Right kidney (tissue), 1 donor: ENCODE measurements at regions not wholly inside any gene's neighbourhood (a gene's known extent, or its start where the extent isn't known, plus 50 kb on each side); places are given as distances from the start of the nearest gene placed in this dataset.
"Not testable (repeated sequence)": the region's sequence is repeated elsewhere in the genome, so short reads cannot be mapped to it uniquely, and the experiment has no call there.

Experiments
- DNase-seq: peaks from one replicate; pipeline ENCODE4 v3.0.0-alpha.2; 2016

DNA sequence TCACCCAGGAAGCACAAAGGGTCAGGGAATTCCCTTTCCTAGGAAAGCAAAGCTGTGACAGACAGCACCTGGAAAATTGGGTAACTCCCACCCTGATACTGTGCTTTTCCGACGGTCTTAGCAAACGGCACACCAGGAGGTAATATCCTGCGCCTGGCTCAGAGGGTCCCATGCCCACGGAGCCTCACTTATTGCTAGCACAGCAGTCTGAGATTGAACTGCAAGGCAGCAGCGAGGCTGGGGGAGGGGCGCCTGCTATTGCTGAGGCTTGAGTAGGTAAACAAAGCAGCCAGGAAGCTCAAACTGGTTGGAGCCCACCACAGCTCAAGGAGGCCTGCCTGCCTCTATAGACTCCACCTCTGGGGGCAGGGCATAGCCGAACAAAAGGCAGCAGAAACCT lies 1697.1 kb upstream of the C9orf72 start:
- DNase-seq: not testable (repeated sequence)

DNA sequence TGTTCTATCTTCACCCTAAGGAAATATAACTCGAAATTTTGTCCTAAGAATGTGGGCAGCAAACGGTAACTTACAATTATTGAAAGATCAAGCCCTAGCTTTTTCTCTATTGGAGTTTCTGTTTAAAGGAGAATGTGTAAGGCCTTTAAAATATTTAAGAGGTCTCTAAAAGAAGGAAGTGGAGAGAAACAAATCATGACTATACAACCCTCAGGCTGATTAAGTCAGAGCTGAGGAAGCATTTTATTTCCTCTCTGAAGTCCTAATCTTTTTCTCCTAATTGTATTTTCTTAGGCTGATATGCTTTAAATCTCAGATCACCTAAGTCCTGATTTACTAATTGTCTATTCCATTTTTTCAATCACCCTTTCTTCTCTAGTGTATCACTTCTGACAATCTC lies 1708.8 kb upstream of the C9orf72 start:
- no peak for DNase-seq

DNA sequence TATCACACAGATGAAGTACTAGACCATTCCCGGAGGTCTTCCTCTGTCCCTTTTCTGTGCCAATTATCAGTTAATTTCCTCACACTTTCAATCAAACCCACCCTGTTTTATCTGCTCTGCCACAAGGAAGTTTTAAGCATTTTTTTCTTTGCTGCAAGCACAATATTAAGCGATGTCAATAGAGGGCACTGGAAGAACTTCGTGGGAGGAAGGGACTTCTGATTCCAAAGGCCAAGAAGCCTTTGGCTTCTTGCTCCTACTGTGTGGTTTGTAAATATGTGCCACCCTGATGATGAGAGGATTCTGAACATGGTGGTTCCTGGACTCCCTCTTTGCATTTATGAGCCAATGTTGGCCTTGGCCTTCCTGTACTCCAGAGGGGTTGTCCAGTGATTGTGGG lies 1712.5 kb upstream of the C9orf72 start:
- DNase-seq: no peak

DNA sequence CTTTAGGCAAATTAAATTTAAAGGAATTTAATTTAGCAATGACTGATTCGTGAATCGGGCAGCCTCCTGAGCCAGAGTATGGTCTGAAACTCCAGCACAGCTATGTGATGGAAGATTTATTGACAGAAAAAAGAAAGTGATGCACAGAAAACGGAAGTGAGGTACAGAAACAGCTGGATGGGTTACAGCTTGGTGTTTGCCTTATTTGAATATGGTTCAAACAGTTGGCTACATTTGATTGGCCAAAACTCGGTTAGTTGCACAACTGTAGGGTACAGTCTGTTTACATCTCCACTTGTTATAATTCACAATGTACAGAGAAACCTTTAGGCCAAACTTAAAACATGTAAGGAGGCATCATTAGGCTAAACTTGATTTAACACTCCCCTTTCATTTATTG lies 1716.1 kb upstream of the C9orf72 start:
- DNase-seq: no peak

DNA sequence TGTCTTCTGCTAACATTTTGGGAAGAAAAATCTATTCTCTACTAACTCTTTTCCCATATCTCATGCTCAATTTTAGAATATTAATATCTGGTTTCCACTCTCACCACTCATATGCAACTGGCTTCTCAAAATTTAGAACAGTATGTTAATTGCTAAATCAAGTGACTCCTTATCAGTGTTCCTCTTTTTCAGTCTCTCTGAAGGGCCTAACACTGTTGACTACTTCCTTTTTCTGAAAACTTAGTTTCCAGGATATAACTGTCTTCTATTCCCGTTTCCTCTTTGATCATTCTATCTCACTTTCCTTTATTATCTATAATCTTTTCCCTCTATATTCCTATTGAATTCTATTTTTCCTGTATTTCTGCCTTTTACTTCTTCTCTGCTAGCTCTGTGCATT lies 1717.2 kb upstream of the C9orf72 start:
- DNase-seq: no peak

DNA sequence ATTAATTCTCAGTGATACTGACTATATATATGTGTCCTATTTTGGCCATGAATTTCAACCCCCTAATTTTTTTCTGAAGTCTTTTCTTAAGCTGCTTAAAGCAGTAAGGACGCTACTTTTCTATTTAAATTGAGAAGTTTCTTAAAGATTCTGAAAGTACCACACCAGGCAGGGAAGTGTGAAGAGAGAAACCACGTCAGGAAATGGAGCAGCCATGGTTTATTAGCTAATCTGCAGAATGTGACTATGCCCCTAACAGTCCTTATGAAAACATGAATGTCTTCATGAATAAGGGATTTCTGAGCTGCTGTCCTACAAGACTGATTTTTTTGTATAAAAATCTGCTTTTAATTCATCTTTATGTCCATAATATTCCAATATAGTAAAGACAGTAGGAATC lies 1724.3 kb upstream of the C9orf72 start:
- DNase-seq: no peak

DNA sequence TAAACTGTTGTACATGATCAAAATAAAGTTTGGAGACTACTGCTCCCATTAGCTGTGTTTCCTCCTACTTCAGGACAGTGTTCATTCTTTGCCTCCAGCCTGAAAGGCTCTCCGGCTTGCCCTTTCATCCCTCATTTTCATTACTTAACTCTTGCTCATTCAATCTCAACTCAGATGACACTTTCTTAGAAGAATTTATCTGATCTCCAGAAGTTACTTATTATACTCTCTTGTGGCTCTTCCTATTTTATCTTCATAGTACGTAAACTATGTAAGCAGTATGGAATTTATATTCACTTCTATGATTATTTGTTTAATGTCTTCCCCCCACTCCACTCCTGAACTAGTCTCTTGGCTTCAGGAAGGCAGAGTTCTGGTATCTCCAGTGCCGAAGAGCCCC lies 1737.9 kb upstream of the C9orf72 start:
- DNase-seq: no peak

DNA sequence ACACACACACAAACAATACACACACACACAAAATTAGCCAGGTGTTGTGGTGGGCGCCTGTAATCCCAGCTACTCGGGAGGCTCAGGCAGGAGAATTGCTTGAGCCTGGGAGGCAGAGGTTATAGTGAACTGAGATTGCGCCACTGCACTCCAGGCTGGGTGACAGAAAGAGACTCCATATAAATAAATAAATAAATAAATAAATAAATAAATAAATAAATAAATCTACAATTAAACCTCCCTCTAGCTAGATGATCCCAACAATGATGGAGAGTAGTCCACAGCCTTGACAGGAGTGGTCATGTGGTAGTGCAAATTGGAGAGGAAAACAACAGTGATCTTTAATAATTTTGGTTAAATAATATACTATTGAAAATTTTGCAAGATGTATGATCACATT lies 1739.0 kb upstream of the C9orf72 start:
- DNase-seq: no peak

DNA sequence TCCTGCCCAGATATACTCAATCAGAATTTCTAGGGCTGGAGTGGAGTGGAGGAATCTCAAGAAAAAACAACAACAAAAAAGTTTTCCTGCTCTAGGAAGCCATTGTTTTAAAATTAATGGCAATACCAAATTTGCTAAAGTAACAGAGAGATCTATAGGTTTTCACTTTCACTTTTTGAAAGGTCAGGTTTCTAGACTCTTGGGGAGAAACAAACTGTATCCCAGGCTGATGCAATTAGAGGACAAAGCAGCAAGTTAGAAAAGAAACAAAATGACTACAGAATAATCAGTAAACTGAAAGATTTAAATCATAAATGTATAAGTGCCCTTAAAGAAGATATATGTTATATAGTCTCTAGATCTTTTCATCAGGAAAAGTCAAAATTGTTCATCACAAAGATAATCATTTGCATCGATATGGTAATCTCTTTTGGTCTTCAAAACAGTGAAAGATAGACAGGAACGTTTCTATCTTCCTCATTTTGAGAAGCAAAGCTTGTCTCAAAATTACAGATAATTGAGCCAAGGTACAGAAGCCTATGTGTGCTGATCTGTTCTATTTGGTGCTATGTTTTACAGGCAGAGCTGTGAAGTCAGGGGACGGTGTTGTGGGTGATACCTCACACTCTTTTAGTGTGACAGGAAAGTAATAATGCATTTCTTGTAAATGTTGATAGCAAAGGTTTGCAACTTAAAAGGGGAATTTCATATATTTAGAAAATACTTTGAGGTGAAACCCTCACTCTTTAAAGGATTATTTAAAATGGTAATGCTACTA lies 1746.6 kb upstream of the C9orf72 start:
- DNase-seq: no peak

DNA sequence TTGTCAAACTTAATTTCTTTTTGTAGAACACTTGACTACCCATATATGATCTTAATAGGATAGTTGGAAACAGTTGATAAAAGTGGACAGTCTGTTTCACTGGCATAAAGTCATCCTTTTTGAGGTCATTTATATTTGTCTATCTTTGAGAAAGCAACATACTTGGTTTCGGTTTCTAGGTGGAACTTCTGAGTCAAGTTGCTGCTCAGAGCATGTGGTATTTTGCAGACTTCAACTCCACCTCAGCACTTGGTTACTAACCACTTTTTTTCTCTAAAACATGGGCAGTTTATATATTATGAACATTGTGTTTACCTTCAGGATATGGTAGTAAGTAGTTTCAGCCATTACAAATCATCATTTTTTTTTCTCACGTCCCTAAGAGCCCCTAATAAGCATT lies 1749.0 kb upstream of the C9orf72 start:
- DNase-seq: no peak

DNA sequence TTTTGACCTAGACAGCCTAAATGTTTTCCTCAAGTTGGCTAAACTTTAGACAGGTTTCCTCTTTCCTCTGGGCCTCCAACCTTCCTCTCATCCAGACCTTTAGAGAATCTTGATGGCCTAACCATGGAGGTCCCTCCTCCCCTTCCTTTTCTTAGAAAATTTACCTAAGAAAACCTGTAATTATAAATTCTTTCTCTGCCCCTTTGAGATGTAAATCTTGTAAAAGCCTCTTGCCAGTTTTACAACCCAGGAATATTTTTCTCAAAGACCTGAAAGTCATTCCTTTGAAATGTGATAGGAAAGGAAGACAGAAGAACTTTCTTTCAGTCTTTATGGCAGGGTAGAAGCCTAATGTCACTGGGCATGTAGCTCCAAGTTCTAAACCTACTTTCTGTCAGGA lies 1752.6 kb upstream of the C9orf72 start:
- DNase-seq: no peak

DNA sequence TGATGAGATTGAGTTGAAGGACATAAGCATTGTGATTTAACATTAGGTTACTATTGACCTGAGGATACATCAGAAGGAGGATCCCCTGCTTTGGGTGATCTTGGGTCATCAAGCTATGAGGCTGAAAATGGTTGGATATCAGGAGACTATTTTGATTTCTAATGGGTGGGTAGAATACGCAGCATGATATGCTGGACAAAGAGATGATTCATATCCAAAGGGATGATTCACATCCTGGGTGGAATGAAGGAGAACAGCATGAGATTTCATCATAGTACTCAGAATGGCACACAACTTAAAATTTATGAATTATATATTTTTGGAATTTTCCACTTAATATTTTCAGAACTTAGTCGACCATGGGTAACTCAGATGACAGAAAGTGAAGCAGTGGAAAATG lies 1759.5 kb upstream of the C9orf72 start:
- DNase-seq: no peak

DNA sequence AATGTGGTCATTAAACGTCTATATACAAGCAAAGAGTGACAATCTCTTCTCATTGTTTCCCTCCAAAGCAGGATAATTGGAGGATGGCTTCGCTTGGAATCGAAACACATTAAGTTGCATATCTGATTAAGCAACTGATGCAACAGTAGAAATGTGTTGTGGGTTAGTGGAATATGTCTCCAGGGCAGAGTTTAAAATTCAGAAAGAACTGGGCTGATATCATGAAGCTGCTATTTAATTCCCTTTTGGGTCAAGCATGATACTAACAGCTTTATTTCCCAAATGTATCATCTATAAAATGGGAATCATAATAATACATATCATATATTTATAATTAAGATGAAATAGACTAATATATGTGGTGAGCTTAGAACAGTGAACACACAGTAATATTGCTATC lies 1763.0 kb upstream of the C9orf72 start:
- DNase-seq: no peak

DNA sequence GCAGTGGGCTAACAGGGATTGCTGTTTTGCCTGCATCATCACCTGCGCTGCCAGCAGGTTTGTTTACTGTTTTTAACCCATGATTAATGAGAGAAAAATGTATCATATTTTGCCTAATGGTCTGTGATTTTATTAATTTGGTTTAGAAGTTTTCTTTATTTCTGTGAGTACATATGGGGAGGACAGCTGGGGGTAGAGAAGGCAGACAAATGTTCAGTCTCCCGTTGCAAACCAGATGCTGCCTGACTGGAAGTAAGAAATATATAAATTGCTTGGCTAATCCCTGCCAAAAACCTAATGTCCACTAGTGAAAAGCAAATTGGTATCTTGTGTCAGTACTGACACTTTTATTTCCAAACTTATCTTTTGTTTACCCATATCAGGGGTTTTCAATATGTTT lies 1766.1 kb upstream of the C9orf72 start:
- DNase-seq: no peak

DNA sequence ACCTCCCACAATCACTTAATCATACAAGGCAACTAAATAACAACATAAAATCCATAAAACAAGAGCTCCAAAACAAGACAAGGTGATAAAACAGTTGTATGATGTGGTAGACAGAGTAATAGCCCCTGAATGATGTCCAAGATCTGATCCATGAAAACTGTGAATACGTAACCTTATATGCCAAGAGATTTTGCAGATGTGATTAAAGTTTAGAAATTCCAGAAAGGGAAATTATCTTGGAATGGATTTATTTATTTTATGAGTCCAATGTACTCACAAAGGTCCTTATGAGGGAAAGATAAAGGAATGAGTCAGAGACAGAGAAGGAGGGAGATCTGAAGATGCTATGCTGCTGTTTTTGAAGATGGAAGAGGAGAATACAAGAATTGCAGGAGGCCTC lies 1775.7 kb upstream of the C9orf72 start:
- no peak for DNase-seq

DNA sequence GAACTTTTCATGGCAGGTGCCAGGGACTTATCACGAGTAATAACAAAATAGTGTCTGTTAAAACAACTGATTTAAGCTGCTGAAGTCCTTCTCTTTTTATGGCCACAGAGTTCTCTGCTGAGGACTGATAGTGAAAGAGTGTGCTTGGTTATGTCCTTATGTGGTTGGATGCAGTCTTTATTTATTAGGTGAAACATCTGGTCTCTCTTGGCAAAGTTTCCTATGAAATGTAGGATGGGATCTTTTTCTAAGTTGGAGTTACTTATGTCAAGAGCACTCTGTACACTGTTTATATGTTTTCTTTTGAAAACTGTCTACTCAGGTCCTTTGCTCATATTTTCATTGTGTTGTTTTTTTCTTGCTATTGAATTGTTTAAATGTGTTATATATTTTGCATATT lies 1816.1 kb upstream of the C9orf72 start:
- no peak for DNase-seq

DNA sequence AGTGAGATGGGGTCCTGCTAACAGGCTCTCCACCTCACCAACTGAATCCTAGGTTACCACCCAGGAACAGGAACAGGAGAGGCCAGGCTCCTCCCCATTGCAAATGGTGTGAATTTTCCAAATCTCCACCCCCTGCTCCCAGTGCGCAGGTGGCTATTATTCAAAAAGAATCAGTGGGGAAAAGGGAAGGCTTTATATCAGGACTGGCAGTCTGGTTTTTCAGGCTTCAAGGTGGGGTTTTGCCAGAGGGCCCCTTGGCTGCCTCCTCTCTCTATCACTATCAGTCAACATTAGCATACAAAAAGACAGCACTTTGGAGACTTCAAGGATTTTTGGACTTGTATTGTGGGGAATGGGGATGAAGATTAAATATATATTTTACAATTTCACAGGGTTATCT lies 1817.6 kb upstream of the C9orf72 start:
- no peak for DNase-seq

DNA sequence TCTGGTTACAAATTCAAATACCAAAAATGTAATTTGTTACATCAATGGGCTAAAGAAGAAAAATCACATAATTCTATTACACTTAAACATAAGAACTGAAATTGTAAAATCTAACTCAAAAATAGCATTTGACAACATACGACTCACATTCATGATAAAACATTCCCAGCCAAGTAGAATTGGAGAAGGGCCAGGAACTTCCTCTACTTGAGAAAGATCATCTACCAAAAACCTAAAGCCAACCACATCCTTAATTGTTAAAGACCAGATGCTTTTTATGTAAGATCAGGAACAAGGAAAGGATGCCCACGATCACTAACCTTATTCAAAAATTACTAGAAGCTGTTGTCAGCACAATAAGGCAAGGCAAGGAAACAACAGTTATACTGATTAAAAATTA lies 1819.8 kb upstream of the C9orf72 start:
- no peak for DNase-seq

DNA sequence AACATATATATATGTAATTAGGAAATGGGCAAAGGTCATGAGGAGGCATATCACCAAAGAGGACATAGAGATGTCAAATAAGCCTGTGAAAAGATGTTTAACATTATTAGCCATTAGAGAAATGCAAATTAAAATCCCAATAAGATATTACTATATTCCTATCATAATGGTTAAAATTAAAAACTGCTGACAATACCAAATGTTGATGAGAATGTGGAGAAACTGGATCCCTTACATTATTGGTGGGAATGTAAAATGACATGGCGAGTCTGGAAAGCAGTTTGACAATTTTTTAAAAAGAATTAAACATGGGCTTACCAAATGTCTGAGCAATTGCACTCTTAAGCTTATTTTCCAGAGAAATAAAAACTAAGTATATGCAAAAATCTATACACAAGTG lies 1821.6 kb upstream of the C9orf72 start:
- no peak for DNase-seq

DNA sequence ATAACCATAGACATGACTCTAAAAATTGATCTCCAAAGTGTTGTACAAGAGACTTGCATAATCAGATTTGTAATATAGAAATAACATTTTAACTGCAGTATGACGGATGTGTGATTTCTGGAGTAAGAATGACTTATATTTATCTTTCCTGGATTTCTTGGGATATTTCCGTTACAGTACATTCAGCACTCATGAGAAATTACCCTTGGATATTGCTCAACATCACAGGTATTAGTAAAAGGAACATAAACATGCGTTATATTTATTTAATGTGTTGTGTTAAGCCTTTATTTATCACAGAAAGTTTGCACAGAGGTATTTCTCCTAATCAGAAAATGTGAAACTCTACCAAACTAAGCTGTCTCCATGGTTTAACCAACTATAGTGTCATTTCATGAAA lies 1823.9 kb upstream of the C9orf72 start:
- DNase-seq: no peak

DNA sequence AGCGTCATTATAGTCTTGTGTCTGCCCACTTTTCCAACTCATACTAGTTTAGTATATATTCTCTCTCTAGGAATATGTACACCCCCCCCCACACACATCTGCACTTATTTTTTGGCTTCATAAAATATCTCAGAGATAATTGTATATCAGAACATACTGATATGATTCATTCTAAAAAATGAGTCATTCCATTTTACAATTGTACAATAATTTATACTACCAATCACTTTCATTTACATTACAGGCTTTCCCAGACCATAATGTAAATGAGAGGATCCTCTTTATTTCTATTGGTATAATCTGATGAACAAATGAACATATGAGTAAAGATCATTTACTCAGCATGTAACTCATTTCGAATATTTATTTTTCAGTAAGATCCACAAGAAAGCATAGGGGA lies 1842.9 kb upstream of the C9orf72 start:
- no peak for DNase-seq

DNA sequence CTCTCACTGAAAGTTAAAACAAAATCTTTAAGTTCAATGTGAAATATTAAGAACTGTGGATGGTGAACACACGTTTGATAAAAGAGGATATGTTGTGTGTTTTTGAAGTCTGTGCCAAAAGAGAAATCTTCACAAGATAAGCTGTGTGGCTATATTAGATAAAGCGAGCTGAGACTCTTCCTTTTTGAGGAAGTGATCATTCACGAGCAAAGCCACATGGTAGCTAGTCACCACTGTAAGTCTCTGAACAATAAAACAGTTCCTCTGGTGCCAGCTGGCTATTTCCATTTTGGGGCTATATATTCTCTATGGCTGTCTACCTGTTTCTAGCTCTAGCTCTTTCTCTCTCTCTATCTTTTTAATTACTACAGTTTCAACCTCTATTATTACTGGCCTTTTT lies 1849.2 kb upstream of the C9orf72 start:
- no peak for DNase-seq

DNA sequence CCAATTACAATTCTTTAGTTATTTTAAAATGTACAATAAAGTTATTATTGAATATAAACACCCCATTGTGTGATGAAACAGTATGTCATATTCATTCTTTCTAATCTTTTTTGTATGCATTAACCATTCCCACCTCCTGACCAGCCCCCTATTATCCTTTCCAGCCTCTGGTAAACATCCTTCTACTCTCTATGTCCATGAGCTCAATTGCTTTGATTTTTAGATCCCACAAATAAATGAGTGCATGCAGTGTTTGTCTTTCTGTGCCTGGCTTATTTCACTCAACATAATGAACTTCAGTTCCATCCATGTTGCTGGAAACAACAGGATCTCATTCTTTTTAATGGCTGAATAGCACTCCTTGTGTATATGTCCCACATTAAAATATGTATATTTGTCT lies 1858.9 kb upstream of the C9orf72 start:
- no peak for DNase-seq

DNA sequence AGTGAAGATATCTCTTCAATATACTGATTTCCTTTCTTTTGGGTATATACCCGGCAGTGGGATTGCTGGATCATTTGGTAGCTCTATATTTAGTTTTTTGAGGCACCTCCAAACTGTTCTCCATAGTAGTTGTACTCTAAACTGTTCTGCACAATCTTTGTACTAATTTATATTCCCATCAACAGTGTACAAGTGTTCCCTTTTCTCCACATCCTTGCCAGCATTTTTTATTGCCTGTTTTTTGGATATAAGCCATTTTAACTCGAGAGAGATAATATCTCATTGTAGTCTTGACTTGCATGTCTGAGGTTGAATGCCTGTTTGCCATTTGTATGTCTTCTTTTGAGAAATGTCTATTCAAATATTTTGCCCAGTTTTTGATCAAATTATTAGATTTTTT lies 1859.4 kb upstream of the C9orf72 start:
- DNase-seq: not testable (repeated sequence)

DNA sequence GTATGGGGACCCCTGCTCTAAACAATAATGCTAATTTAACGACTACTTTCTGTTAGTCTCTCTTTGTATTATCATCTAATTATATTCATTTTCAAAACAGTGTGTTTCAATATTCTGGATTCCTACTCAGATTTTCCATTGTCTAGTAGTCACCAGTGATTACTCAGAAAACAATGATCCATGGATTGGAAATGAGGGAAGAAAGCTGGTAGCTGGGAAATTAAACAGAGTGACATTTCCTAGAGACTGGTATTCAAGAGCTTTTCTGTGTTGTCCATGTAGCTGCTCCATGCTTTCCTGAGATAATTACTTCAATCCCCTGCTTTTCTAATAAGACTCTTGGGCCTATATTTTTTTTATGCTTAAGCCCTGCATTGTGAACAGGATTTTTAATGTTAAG lies 1862.1 kb upstream of the C9orf72 start:
- no peak for DNase-seq
